ENCODE measurements at regions not wholly inside any gene's neighbourhood (a gene's known extent, or its start where the extent isn't known, plus 50 kb on each side); places are given as distances from the start of the nearest gene placed in this dataset.

- TF ChIP-seq CTCF (IDR thresholded peaks at IDR 0.05 in 8 of 11, conservative IDR thresholded peaks at IDR 0.05 in 3 of 11) (no peak), POLR2A (IDR thresholded peaks at IDR 0.05) (no peak), POLR2AphosphoS5 (IDR thresholded peaks at IDR 0.05) (no peak)
These were observed 1578.8 kb upstream of the WWC1 start for GRCh38 chr5:166712447-166713185.
